ENCODE measurements at regions not wholly inside any gene's neighbourhood (a gene's known extent, or its start where the extent isn't known, plus 50 kb on each side); places are given as distances from the start of the nearest gene placed in this dataset.

DNA sequence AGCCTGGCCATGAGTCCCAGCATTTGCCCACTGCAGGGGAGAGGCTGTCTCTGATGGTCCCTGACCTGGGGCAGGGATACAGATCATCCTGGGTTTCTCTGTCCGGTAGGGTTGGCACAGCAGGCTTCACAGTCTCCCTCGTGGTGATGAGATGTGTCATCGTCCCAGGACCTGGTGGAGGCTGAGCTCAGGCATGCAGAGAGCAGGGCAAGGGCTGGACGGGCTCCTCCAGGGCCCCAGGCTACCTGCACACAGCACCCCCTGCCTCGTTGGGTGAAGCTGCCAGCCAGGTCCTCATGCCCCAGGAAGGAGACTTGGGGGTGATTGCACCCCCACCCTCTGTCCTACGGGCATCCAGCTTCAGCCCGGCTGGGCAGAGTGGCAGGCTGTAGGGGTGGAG is 155.8 kb upstream of the GSE1 start:
- DNase-seq (ENCODE audit: low spot score) = no peak

DNA sequence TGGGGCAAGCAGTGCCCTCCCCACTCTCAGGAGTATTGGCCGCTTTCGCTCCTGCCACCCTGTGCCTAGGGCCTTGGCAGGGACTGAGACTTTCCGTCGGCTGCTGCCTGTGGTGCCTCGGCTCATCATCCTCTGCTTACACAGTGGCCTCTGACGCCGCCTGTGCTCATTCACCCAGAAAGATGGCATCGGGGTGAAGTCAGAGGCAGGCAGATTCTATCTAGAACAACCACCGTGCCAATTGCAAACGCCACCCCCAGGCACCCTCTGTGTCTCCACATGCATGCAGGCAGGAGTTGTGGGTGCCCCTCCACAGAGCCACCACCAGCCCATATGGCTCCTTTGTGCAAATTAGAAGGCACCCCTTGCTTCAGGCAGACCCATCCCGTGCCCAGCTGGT is 154.2 kb upstream of the GSE1 start:
- no peak for DNase-seq (ENCODE audit: low spot score)

DNA sequence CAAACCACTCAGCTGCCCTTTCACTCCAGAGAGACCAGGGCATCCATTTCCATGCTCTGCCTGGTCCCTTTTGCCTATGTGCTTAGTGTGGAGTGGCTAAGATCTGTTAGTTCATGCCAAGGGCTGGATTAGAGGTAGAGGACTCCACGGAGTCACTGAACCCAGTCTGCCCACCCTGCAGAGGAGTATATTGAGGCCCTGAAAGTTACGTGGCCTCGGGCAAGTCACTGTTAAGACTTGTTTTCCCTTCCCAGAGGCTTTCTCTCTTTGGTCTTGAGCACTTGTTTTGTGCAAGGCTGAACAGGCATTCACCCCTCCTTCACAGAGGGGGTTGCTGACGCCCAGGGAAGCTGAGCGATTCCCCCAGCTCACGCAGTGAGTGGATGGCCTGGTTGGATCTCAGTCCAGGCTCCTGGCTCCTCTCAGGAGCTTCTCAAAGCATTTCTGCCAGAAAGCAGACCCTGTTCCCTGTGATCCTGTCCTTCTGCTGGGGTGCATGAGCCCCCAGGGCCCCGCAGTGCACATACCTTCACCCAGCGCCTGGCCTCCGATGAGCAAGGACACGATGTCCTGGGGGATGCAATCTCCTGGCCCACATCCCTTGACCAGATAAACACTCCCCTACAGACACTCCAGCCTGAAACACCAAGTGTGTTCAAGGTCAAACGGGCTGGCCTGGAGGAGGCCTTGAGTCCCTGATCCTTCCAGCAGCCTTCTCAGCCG is 153.4 kb upstream of the GSE1 start:
- DNase-seq (ENCODE audit: low spot score) = no peak

DNA sequence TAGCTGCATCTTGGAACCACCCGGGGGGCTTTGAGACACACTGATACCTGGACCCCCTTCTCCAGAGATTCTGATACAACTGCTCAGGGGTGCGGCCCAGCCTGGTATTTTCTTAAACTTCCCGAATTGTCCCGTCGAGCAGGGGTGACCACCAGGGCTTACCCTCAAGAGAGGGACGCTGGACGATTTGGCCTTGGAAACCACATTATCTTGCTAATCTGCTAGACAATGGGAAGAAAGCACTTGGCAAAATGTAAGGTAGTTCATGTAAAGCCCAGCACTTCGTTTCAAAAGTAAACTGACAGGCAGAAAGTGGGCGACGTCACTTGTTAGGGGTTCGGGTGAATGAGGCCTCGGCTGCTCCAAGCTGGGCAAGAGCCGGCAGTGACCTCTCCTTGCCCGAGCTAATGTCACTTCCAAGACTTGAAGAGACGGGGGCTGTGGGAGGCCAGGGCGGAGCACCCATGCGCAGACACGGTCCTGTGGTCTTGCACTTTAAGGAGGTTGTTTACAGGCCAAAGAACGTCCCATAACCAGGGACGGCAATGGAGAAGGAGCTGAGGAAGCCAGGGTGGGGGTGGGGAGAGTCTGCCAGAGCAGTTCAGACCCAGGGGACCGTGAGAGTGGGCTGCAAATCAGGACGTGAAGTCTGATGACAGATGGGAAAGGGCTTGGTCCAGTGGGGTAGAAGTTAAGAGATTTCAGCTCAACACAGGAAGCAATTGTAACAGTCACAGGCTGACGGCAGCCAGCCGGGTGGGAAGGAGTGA is 152.7 kb upstream of the GSE1 start:
- no peak for DNase-seq (ENCODE audit: low spot score)

DNA sequence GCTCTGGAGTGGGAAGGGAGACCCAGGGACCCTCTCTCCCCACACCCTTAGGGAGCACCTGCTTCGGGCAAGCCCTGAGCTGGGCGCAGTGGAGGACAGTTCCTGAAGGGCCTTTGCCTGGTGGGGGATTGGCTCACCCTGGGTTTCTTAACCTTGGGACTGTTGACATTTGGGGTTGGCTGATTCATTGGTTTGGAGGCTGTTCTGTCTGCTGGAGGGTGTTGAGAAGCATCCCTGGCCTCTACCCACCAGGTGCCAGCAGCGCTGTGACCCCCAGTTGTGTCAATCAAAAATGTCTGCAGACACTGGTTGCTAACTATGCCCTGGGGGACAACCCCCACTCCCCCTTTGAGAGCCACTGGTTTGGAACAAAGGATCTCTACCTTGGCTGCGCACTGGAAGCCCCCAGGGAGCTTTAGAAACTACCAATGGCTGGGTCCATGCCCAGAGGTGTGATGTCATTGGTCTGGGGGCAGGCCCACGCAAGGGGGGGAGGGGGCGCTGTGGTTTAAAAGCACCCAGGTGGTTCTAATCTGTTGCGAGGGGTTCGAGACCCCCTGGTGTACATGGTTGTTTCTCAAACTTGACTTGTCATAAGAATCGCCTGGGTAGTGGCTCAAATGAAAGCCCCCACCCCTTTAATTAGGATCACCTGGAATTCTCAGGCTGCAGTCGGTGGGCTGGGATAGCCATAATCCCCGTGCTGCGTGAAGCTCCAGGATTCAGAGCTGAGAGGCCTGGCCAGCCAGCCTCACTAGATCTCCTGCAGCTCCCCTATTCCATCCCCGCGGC is 151.9 kb upstream of the GSE1 start:
- no peak for DNase-seq (ENCODE audit: low spot score)

DNA sequence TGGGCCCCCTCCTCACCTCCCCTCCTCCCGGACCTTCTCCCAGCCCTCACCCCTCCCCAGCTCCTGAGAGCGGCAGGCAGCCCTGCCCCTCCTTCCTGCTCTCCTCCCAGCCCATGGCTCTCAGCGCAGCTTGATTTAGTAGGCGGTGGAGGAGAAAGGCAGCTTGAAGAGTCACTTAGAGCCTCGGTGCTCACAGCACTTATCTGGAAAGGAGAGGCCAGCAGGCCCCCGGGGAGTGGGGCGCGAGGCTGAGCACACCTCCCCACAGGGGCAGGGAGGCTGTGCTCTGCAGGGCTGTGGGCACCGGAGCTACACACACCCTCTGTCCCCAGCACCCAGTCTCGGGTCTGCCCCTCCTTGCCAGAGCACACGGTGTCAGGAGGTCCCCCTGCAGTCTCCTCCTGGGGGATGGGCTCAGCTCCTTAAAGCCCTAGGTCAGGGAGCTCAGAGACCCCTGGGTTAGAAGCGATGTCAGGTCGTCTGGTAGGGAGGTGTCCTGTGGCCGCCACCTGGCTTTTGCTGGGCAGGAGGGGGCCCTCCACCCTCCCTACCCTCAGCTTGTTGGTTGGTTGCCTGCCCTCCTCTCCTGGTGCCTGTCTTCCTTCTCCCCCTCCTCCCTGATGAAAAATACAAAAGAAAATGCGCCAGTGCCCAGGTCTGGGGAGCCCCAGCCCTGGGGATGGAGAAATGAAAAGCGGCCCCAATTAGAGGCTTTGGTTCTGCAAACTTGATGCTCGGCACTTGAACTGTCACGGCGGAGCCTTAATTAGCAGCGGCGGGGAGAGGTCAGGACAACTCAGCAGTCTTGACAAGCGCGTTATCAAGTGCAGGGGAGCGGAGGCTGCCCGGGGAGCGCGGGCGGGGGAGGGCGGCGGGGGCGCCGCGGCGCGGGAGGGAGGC is 151.1 kb upstream of the GSE1 start:
- DNase-seq (ENCODE audit: low spot score) = peak; percentile 9

DNA sequence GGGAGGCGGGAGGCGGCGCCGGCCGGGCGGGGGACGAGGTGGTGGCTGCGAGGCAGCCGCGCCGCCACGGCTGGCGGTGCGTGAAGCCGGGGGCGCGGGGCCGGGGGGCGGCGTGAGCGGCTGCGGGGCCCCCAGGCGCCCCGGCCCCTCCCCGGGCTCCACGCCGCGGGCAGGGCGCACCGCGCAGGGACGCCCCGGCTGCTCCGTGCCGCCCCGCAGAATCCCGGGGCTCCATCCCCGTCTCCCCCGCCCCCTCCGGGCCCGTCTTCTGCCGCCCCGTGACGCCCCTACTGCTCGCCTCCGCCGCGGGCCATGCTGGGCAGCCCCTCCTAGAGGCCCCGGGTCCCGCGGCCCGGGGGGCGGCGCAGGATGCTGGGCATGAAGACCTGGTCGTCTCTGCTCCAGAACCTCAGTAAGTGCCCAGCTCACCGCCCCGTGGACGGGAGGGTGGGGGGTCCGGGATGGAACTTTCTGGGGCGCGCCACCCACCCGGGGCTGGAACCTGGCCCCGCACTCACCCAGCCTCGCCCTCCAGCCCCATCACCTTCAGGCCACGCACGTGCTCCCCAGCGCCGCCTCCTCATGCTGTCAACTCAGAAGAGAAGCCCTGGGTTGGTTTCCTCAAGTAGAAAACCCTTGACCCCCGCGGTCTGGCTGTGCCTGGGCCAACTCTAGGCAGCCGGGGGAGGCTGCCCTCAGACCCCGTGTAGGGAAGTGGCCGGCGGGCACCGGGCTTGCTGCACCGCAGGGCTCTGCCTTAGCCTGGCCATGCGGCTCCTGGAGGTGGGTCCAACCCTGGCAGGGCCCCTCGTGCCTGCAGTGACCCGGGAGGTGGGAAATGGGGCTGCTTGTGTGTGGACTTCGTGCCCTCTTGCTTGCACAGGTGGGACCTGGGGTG is 150.2 kb upstream of the GSE1 start:
- no peak for DNase-seq (ENCODE audit: low spot score)

DNA sequence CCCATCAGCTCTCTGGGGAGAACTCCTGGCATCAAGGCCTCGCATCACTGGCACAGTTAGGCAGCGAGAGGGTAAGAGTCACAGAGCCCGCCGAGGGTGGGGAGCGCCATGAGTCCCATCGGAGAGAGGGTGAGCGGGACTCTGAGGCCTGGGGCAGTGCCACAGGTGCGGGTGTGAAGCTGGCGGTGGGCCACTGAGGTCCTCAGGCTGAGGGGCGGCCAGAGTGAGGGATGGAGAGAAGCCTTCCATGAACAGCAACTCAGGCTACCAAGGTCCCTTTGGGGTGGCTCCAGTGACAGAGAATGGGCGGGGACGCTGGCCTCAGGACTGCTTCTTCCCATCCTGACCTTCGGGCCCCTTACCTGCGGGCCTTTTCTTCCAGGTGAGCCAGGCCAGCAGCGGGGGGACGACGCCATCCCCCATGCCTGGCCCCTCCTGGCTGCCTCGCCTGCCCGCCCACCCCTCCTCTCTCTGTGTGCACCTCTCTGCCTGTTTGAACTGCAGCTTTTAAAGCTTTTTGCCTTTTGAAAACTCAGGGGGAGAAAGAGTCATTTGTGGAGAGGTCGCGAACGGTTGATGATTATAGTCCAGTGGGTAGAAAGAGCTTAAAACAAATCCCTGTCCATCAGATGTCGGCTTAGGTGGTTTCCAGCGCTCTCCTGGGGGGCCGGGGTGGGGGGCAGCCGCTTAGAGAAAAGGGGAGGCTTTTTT is 149.3 kb upstream of the GSE1 start:
- DNase-seq (ENCODE audit: low spot score) = no peak

DNA sequence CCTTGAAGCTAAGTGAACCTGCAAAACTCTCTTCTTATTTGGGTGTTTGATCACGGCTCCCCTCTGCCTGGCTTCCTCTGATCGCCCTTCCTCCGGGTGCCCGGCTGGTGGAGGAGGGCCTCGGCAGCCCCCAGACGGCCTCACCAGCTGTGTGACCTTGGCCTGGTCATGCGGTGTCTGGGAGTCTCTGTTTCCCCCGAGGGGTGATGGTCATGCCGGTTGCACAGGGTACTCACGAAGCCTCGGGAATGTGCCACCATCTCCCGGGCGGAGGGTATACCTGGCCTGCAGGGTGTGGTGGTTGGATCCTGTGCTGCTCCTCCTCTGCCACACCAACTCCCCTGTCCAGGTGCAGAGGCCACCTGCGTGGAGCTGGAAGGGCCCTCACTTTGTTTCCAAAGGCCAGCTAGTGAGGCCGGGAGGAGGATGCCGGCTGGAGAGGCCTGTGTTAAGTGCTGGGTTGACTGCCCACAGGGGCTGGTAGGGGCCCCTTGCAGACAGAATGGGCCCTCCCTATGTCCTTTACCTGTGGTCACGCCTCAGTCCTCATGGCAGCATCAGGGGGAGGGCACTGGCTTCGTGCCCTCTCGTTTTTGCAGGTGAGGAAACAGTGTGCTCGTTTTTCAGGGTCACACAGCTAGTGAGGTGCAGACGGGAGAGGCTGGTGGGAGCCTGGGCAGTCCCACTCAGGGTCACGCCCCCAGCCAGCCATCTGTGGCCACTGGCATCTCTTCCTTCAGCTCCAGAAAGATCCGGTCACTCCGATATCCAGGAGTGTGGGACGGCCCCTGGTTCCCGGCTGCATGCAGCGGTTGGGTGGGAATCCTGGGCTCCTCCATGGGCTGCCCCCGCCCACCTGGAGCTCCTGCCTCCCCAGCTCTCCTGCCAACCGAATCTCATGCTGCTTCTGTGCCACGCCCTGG is 148.5 kb upstream of the GSE1 start:
- no peak for DNase-seq (ENCODE audit: low spot score)

DNA sequence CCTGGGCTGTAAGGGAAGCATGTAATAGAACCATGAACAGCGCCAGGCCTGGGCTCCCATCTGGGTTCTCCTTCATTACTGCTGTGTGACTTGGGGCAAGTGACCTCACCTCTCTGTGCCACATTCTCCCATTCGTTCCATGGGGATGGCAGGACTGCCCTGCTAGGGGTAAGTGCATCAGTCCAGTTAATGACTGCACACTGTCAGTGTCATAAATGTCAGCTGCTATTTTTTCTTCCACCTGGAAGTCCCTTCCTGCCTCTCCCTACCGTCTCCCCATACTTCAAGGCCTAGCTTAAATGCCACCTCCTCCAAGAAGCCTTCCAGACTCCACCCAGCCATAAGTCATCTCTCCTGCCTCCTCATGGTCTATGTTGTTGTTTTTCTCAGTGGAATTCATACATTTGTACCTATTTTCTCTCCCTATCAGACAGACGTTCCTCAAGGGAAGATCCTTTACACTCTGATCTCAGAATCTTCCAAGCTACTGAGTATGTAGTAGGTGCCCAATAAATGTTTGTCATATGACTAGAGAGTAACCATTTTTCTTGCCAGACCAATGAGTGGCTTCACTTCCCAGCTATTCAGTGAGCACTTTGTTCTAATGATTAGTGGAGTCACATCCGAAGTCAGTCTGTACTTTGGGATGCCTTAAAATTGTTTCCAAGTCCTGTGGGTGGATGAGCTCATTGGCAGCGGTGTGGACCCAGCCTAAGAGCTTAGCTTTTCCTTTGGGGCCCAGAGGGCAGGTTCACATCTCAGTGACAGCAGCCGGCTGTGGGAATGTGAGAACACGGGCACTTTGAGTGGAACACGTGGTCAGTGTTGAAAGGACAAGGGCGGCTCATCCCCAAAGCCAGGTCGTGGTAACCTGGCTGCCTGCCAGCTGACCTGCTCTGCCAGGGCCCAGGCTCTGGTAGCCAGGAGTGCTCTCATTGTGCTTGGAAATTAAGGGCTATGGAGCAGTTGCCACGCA is 147.5 kb upstream of the GSE1 start:
- no peak for DNase-seq (ENCODE audit: low spot score)

DNA sequence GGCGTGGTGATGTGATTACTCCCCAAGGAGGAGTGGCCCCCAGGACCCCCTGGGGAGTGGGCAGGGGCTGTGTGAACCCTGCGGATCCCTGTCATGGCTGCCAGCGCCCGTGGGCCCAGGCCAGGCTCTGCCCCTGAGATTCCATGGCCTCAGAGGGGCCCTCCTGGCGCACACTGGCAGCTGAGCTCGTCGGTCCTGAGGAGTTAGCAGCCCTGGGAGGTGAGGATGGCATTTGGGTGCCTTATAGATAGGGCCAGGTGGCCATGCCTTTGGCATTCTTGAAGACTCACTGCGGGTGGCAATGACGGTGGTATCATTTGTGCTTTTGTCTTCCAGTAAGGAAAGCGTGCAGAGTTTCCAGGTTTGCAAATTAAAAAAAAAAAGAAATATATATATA is 146.8 kb upstream of the GSE1 start:
- no peak for DNase-seq (ENCODE audit: low spot score)

DNA sequence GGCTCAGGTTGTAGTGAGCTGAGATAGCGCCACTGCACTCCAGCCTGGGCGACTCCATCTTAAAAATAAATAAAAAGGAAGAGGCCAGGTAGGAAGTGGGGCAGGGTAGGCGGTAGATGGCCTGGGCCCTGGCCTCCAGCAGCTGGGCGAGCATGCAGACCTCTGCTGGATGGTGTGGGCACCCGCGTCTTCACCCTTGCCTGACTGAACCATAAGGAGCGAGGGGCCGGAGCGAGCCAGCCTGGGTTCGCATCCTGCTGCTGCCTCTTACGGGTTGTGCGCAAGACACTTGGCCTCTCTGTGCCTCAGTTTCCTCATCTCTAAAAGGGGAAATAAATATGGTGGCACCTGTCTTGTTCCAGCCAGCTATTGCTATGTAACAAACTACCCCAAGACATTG is 146.1 kb upstream of the GSE1 start:
- DNase-seq (ENCODE audit: low spot score) = no peak

DNA sequence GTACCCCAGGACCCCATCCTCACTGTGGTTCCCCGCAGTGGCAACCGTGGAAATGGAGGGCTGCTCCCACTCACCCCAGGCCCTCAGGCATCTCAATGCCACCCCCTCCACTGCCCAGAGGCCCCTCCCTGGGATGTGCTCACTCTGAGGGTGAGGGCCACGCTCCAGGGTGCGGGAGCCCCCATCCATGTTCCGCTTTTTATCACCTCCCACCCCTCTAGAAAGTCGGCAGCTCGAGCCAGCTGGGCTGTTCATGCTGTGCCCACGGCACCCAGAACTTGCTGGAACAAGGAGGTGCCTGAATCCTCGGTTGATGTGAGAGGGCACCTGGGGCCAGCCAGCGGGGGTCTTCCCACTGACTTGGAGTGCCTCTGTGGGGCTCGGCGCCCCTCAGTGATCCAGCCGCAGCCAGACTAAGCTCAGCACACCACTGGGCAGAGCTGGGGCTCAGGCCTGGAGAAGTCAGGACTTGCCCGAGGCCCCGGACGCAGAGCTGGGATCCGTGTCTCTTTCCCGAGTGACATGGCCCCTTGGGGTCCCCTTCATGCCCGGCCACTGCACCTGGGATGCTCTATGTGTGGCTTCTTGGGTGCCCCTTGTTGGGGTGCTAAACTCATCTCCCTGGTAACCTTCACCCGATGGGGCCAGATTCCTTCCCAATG is 143.1 kb upstream of the GSE1 start:
- no peak for DNase-seq (ENCODE audit: low spot score)

DNA sequence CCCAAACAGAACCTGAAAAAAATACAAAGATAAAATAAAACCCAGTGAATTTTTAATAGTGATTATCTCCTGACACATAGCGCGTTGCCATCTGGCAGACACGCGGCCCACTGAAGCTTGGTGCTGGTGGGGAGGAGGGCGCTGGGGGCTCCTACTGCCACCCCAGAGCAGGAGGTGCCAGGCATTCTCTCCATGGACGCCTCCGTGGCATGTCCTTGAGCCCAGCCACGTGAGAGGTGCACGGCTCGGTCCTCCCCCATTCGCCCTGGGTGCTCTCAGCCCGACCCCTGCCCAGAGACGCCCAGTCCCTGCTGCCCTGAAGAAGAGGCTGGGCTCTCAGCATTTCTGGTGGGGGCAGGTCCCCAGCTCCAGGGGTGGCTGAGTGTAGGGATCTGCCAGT is 142.2 kb upstream of the GSE1 start:
- no peak for DNase-seq (ENCODE audit: low spot score)

DNA sequence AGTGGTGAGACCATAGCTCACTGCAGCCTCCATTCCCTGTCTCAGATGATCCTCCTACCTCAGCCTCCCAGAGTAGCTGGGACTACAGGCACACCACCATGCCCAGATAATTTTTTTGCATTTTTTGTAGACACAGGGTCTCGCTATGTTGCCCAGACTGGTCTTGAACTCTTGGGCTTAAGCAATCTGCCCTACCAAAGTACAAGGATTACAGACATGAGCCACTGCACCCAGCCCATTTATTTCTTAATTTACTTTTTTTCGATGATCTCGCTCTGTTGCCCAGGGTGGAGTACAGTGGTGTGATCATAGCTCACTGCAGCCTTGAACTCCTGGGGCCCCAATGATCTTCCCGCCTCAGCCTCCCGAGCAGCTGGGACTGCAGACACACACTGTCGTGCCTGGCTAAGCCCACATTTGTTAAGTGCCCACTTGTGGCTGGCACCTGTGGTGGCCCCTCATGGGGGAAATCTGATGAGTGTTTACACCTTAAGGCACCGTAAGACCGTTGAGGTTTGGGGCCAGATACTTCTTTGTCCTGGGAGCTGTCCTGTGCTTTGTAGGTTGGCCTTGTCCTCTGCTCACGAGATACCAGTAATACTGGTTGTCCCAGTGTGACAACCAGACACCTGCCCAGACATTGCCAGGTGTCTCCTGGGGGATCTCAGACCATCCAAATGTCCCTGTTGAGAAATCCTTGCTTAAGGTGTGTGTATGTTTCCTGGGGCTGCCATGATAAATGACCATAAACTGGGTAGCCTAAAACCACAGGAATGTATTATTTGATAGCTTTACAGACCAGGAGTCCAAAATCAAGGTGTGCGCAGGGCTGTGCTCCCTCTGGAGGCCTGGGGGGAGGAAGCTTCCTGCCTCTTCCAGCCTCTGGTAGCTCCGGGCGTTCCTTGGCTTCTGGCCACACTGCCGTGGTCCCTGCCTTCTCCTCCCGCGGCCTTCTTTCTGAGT is 141.4 kb upstream of the GSE1 start:
- DNase-seq (ENCODE audit: low spot score) = no peak

DNA sequence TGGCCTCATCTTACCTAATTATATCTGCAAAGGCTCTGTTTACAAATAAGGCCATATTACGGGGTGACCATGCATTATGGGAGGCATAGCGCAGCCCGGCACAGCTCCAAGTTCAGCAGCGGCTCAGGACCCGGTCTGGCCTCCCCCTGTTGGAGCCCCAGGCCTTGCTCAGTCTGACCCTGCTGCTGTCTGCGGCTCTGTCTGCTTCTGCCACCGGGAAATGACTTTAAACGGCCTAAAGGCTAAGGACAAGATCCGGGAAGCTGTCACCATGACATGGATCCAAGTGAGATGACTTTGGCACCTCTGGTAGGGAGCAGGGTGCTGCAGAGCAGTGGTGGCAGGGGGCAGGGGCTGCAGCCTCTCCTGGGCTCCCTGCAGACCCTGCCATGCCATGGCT is 140.6 kb upstream of the GSE1 start:
- DNase-seq (ENCODE audit: low spot score) = no peak
